ENCODE measurements at regions not wholly inside any gene's neighbourhood (a gene's known extent, or its start where the extent isn't known, plus 50 kb on each side); places are given as distances from the start of the nearest gene placed in this dataset.

DNA sequence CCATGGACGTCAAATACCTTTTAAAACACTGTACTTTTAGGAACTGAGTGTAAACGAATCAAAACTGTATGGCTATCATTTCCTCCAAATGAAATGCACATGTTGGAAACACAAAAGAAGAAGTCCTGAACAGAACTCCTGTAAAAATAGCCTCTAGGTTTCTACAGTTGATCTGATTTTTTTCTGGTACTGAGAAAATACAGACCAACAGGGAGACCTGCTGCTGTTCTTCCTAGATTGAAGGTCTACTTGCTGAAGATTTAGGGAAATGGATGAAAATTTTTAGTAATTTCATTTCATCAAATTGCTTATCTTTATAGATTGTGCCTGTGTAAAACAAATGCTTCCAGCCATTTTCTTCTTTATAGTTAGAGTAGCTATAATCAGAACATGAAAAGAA, 520.4 kb downstream of the SLITRK6 start:
- no peak for DNase-seq

GRCh38 chr13:85277748-85278147, 521.5 kb downstream of the SLITRK6 start:
- DNase-seq, result no peak

DNA sequence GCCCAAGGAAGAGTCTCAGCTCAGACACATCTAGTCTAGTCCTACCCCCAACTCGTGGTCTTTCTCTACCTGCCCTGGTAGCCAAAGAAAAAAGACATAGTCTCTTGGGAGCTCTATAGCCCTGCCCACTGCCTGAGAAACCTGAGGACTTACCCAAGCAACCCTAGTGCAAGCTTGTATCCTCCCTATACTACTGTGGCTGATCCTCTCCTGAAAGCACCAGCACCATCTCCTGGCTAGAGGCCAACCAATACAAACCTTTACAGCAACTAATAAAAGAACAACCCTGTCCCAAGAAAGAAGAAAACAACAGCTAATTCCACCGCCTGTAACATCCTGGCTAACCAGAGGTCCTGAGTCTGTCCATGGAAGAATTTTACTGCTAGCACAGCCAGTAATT, 532.4 kb downstream of the SLITRK6 start:
- DNase-seq, result peak; percentile 50 to 67

DNA sequence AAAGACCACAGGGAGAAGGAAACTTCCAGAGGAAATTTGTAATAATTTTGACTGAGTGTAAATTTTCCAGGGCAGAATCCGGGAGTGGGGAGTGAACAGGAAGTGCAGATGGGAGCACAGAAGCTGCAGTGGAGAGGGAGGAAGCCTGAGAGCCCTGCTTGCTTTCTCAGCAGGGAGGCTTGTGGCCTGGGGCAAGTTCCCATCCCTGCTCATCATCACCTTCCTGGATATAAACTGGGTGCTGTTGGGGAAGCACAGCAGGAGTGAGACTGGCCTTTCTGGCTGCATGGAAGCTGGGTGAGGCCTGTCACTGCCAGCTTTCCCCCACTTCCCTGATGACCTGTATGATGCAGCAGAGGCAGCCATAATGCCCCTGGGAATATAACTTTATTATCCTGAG, 532.9 kb downstream of the SLITRK6 start:
- peak in 1 of 2 experiments; percentile 23 for DNase-seq

- no peak for DNase-seq
Measured at GRCh38 chr13:85265296-85265695, 533.9 kb downstream of the SLITRK6 start.

GRCh38 chr13:85262499-85262898, 536.7 kb downstream of the SLITRK6 start:
- no peak for DNase-seq

- peak; percentile 14 to 62 for DNase-seq
Measured at GRCh38 chr13:85261757-85262346, 537.4 kb downstream of the SLITRK6 start.

GRCh38 chr13:85260896-85261295, 538.3 kb downstream of the SLITRK6 start:
- DNase-seq, result no peak

DNA sequence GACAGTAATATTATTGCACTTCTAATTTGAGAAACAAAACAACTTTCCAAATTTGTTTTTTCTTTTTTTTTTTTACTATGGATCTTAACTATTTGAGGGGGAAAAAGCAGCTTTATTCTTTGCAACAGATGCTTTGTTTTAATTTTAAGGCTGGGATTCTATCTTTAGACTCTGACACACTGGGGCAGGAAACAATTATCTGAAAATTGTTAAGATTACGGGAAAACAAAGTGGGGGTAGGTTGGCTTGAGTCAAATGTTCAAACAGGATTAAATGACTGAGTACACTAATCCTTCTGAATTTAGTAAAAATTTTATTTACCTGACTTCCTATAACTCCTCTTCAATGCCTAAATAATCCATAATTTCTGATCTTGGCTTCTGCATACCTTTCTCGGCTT, 543.2 kb downstream of the SLITRK6 start:
- no peak for DNase-seq

DNA sequence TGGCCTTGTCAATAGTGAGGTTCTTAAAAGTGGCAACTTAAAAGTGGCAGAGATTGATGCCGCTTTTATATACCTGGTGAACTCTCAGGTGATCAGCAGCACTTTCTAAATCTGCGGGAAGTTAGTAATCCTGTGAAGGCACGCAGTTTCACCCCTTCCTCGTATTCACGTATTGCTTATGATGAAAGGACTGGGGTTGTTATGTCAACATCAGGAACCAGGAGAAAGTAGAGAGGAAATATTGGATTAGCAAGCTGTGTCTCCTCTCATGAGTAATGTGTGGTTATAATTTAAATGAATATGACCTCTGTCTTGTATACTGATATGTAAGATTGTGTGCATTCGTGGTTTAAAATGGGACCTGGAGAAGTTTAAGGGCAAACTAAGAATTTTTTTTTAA, 544.6 kb downstream of the SLITRK6 start:
- DNase-seq, result no peak

DNA sequence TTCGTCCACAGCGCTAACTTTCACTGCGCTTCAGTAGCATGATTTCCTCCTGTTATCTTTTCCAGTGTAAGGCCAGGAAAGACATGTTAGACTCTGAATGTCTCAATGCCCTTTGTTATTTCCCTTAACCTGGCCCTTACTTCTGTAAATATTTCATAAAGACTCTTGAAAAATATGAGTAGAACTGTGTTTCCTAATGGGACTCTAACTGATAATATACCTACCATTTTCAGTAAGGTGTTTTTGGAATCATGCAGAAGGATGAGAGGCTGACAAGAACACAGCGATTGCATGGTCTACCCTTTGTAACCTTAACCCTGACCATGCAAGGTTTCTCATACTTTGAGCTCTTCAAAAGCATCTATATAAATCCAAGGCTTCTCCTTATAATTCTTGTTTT, 550.1 kb downstream of the SLITRK6 start:
- no peak for DNase-seq

- DNase-seq, result no peak
Measured at GRCh38 chr13:85247780-85248179, 551.4 kb downstream of the SLITRK6 start.

DNA sequence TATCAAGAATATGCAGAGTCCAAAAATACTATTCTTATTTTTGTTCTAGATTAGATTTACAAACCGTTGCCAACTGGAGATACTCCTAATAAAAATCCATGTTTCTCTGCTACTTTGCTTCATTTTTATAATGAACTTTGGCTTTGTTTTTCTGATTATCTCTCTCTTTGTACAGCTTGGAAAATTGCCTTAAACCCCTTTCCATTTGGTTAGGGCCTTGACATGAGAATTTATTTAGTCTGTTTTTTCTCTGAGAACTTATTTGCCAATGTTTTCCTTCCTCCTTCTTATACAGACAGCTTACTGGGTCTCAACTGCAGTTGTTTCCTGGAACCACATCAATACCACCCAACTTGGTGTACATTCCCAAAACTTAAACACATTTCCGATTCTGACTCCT, 555.4 kb downstream of the SLITRK6 start:
- no peak for DNase-seq

- no peak for DNase-seq
Measured at GRCh38 chr13:85241060-85241459, 558.2 kb downstream of the SLITRK6 start.

DNA sequence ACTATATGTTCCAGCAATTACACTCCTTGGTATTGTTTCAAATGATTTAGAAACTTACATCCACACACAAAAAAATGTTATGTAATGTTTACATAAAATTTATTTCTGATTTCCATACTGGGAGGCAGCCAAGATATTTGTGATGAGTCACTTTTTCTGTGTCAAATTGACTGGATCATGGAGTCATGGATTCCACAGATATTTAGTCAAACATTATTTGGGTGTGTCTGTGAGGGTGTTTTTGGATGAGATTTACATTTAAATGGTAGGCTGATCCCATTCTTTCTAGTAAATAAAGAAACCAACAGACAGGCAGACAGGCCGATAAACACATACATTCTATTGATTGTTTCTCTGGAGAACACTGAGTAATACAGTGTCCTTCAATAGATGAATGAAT, 562.8 kb downstream of the SLITRK6 start:
- DNase-seq, result no peak

GRCh38 chr13:85230691-85231093, 568.5 kb downstream of the SLITRK6 start:
- peak; percentile 83 to 85 for DNase-seq

DNA sequence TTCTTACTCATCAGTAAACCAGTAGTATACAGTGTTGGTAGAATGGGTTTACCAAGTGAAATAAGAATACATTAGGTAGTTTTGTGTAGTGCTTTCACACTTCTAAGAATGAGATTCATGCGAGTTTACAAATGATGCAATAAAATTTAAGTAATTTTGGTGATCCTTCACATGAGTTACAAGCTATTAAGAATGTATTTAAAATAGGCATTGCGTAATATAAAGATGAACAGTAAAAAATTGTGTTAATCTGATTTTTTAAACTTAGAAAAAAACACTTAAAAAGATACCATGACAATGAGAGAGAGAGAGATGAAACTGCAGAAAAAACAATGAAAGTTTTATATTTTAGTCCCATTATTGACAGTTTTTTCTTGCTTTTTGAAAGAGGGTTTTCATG, 570.5 kb downstream of the SLITRK6 start:
- no peak for DNase-seq

DNA sequence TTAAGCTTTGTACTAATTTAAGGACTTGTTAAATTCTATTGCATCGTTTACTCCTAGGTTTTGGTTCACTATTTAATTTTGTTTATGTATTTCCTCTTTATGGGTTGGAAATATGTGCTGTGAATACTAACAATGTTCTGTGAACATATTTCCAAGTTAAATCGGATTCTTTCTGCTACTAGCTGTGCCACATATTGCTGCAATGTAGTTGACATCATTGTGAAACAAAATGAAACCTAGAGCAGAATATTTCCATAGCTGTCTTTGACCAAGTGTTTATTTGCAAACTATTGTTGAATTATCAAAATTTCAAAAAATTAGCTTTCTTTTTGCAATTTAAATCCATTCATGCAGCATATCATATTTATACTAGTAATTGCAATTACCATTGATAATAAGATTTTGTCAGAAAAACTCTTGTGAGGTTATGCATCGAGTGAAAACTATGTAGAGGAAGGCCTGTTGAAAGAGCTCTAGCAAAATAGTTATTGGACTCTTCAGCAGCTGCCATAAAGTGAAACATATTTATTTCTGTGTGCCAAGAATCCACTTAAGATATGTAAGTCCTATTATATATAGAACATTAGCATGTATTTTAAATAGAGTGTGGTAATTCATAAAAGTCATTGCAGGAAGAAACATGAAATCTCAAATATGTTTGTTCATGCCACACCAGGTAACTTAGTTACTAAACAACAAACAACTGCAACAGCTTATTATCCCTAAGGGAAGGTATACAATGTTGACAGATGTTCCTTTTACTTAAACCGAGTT, 575.1 kb downstream of the SLITRK6 start:
- DNase-seq, result no peak

DNA sequence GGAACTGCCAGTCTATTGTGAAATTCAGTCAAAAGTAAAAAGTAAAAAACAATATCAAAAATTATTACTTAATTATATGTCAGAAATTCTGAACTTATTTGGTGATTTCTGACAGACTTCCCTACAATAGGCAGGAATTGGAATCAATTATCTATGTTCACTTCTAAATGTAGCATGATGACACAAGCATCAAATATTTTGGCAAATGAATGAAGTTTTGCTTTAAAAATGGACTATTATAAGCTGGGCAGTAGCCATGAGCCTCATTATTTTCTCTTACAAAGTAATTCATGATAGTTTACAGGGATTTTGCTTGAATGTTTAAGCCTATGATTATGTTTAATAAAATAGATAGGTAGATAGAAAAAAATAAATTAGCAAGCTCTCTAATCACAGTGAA, 582.6 kb downstream of the SLITRK6 start:
- DNase-seq, result no peak

DNA sequence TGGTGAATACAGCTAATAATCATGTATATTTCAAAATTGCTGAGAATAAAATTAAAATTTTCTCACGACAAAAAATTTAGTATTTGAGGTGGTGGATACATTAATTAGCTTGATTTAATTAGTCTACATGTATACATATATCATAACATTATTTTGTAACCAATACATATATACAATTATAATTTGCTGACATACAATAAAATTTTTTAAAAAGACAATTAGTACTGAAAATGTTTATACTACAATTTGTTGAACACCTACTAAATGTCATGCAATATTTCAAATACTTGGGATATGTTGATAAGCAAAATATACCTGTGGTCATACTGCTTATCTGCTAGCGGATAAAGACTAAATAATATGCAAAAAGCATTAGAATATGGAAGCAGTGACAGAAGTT, 586.5 kb downstream of the SLITRK6 start:
- DNase-seq, result no peak

GRCh38 chr13:85204668-85205344, 594.4 kb downstream of the SLITRK6 start:
- no peak for DNase-seq

- no peak for DNase-seq
Measured at GRCh38 chr13:85197431-85197830, 601.8 kb downstream of the SLITRK6 start.

DNA sequence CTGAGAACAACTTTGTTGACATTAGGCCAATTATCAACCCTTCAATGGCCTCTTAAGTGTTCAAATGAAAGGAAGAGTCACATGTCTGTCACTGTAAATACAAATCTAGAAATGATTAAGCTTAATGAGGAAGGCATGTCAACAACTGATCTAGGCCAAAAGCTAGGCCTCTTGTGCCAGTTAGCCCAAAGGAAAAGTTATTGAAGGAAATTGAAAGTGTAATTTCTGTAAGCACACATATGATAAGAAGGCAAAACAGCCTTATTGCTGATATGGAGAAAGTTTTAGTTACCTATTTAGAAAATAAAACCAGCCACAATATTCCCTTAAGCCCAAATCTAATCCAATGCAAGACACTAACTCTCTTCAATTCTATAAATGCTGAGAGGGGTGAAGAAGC, 604.7 kb downstream of the SLITRK6 start:
- peak in 1 of 2 experiments; percentile 55 for DNase-seq

All from SHP77 (cell line).